GM23338 (cell line): ENCODE measurements at regions not wholly inside any gene's neighbourhood (a gene's known extent, or its start where the extent isn't known, plus 50 kb on each side); places are given as distances from the start of the nearest gene placed in this dataset.

ENCODE experiments used
- CREB1 ChIP-seq: fragments of 250-450 bp; sonication (Bioruptor Pico); IDR thresholded peaks from 2 replicates; pipeline ENCODE4 v1.5.0; 2020; ENCODE audit warnings: low read depth, mild to moderate bottlenecking, moderate library complexity
- CTCF ChIP-seq, 2 experiments: fragments of 200-600 bp in 1 of 2; sonication (generic) in 1 of 2; conservative IDR thresholded peaks; 2 replicates each; pipeline versions ENCODE4 v1.5.1 to v1.6.1; 2016 to 2017; ENCODE audit warnings: antibody characterized with exemption in 2 of 2, low read depth in 2 of 2, mild to moderate bottlenecking in 2 of 2, moderate library complexity in 1 of 2
- ETS1 ChIP-seq: IDR thresholded peaks from 2 replicates; pipeline ENCODE4 v1.6.1; 2016; ENCODE audit warnings: antibody characterized with exemption
- EZH2 ChIP-seq: fragments of 200-600 bp; sonication (generic); IDR thresholded peaks from one replicate; pipeline ENCODE4 v1.8.0; 2017; ENCODE audit warnings: antibody characterized with exemption, mild to moderate bottlenecking, low read depth; ENCODE audit not compliant: unreplicated experiment
- EZH2phosphoT487 ChIP-seq: fragments of 200-600 bp; sonication (generic); IDR thresholded peaks from one replicate; pipeline ENCODE4 v1.8.1; 2018; ENCODE audit warnings: antibody characterized with exemption; ENCODE audit not compliant: unreplicated experiment
- JUNB ChIP-seq: IDR thresholded peaks from one replicate; pipeline ENCODE4 v1.6.1; 2016; ENCODE audit warnings: antibody characterized with exemption; ENCODE audit not compliant: unreplicated experiment
- NANOG ChIP-seq: IDR thresholded peaks from 2 replicates; pipeline ENCODE4 v1.6.1; 2016; ENCODE audit warnings: antibody characterized with exemption, borderline replicate concordance
- POLR2AphosphoS5 ChIP-seq: IDR thresholded peaks from 2 replicates; pipeline ENCODE4 v1.6.1; 2016; ENCODE audit warnings: antibody characterized with exemption, low read depth
- REST ChIP-seq: IDR thresholded peaks from one replicate; pipeline ENCODE4 v1.6.1; 2018; ENCODE audit warnings: antibody characterized with exemption; ENCODE audit not compliant: unreplicated experiment
- ZNF331 ChIP-seq: fragments of 250-450 bp; sonication (Bioruptor Pico); IDR thresholded peaks from 2 replicates; pipeline ENCODE4 v1.5.0; 2020; ENCODE audit warnings: low read depth, mild to moderate bottlenecking, moderate library complexity

GRCh38 chr4:130336585-130337217 is 1240.7 kb downstream of the C4orf33 start:
- TF ChIP-seq JUNB: no peak
- TF ChIP-seq CTCF (conservative IDR thresholded peaks at IDR 0.05; ENCODE audit: low read depth in 2 of 2): peak; percentile 55 to 57
- no peak for TF ChIP-seq ZNF331
- no peak for TF ChIP-seq POLR2AphosphoS5
- TF ChIP-seq EZH2phosphoT487: no peak
- TF ChIP-seq ETS1: no peak
- TF ChIP-seq EZH2: no peak
- no peak for TF ChIP-seq REST
- no peak for TF ChIP-seq CREB1 (CRISPR knock-in tag)
- TF ChIP-seq NANOG: no peak
